Endothelial cell of umbilical vein (primary cell): ENCODE measurements at regions not wholly inside any gene's neighbourhood (a gene's known extent, or its start where the extent isn't known, plus 50 kb on each side); places are given as distances from the start of the nearest gene placed in this dataset.

ENCODE experiments used
- BruUV-seq: library from RNA; stranded (reverse); fragments of 400-500 nt; replicated peaks from 2 replicates; lab custom pipeline; 2021; lab: Mats Ljungman, UMichigan
- CTCF ChIA-PET: fragments of 300-600, 350-600 bp; sonication (Branson Sonifier 250); formaldehyde crosslinking; loops from one replicate; lab custom pipeline; 2021; ENCODE audit warnings: antibody characterized with exemption, inconsistent platforms; lab: Charles Lee
- POLR2A ChIA-PET: fragments of 300-600, 350-600 bp; sonication (Branson Sonifier 250); formaldehyde crosslinking; loops from one replicate; lab custom pipeline; 2021; ENCODE audit warnings: antibody characterized with exemption, inconsistent platforms; lab: Charles Lee
- DNase-seq: peaks from one replicate; pipeline ENCODE4 v3.0.0-alpha.2; 2011; ENCODE audit warnings: low read depth, low spot score
- FAIRE-seq: peaks from 2 replicates; lab custom pipeline; 2011; peaks lifted over from hg19 to GRCh38; lab: Jason Lieb, UNC
- H2AFZ ChIP-seq: 2 replicates; pipeline ENCODE4 v1.6.0; 2012; ENCODE audit warnings: low read depth, low read length, control low read depth, inconsistent platforms
- H3K27ac ChIP-seq: 2 replicates; pipeline ENCODE4 v1.5.1; 2011; ENCODE audit warnings: low read depth, mild to moderate bottlenecking, control low read depth, low read length, moderate library complexity; ENCODE audit not compliant: insufficient read depth
- H3K27me3 ChIP-seq, 2 experiments: 2 replicates each; pipeline versions ENCODE4 v1.6.0 to v1.6.1; 2011; ENCODE audit warnings: low read length in 2 of 2, mixed read lengths in 1 of 2; ENCODE audit not compliant: control insufficient read depth in 2 of 2, insufficient read depth in 2 of 2
- H3K36me3 ChIP-seq, 2 experiments: 2 replicates in 1 of 2; 3 replicates in 1 of 2; pipeline ENCODE4 v1.5.1; 2011; ENCODE audit warnings: low read length in 2 of 2, mild to moderate bottlenecking in 1 of 2, moderate library complexity in 1 of 2; ENCODE audit not compliant: control insufficient read depth in 2 of 2, insufficient read depth in 2 of 2; ENCODE audit errors: extremely low read depth in 1 of 2
- H3K4me1 ChIP-seq: 3 replicates; pipeline ENCODE4 v1.5.1; 2011; ENCODE audit warnings: mild to moderate bottlenecking, low read length; ENCODE audit not compliant: control insufficient read depth, insufficient read depth; ENCODE audit errors: extremely low read depth
- H3K4me2 ChIP-seq: 2 replicates; pipeline ENCODE4 v1.6.1; 2011; ENCODE audit warnings: low read length, control low read depth, mixed read lengths; ENCODE audit not compliant: insufficient read depth
- H3K4me3 ChIP-seq, 3 experiments: fragments of 200-600 bp in 1 of 3; sonication (generic), shearing (Covaris generic) in 1 of 3; replicated peaks in 1 of 3; 2 replicates each; pipeline ENCODE4 v1.5.1; 2011 to 2016; ENCODE audit warnings: control low read depth in 3 of 3, low read length in 3 of 3, mild to moderate bottlenecking in 2 of 3, inconsistent platforms in 1 of 3, low read depth in 1 of 3, moderate library complexity in 1 of 3; ENCODE audit not compliant: insufficient read depth in 1 of 3
- H3K79me2 ChIP-seq: 2 replicates; pipeline ENCODE4 v1.6.0; 2012; ENCODE audit warnings: low read length, inconsistent platforms; ENCODE audit not compliant: control insufficient read depth, insufficient read depth
- H3K9ac ChIP-seq: replicated peaks from 2 replicates; pipeline ENCODE3; 2011; ENCODE audit warnings: low read length, control low read depth; ENCODE audit not compliant: insufficient read depth; ENCODE audit errors: extremely low read depth
- H3K9me1 ChIP-seq: replicated peaks from 3 replicates; pipeline ENCODE4 v1.6.0; 2011; ENCODE audit warnings: mild to moderate bottlenecking, low read length; ENCODE audit not compliant: control insufficient read depth, insufficient read depth; ENCODE audit errors: extremely low read depth
- H3K9me3 ChIP-seq: replicated peaks from 2 replicates; pipeline ENCODE4 v1.5.1; 2012; ENCODE audit warnings: low read length, inconsistent platforms; ENCODE audit not compliant: control insufficient read depth, insufficient read depth
- H4K20me1 ChIP-seq: replicated peaks from 2 replicates; pipeline ENCODE3; 2011; ENCODE audit warnings: mild to moderate bottlenecking, low read length; ENCODE audit not compliant: control insufficient read depth, insufficient read depth; ENCODE audit errors: extremely low read depth
- CTCF ChIP-seq, 2 donors: IDR thresholded peaks; 1 replicate in 1 of 2; 2 replicates in 1 of 2; pipeline ENCODE4 v1.5.1; 2011; ENCODE audit warnings: low read length in 2 of 2, mild to moderate bottlenecking in 2 of 2, moderate library complexity in 2 of 2, control low read depth in 1 of 2, inconsistent platforms in 1 of 2, low read depth in 1 of 2; ENCODE audit not compliant: insufficient read depth in 1 of 2; ENCODE audit errors: extremely low read depth in 1 of 2
- FOS ChIP-seq: IDR thresholded peaks from 2 replicates; pipeline ENCODE4 v1.6.1; 2011; ENCODE audit warnings: mild to moderate bottlenecking, low read length, moderate library complexity, borderline replicate concordance; ENCODE audit not compliant: insufficient read depth
- GATA2 ChIP-seq: IDR thresholded peaks from 2 replicates; pipeline ENCODE4 v1.7.0; 2011; ENCODE audit warnings: low read depth, mild to moderate bottlenecking, moderate library complexity, mixed read lengths, low read length; ENCODE audit not compliant: insufficient read length, insufficient read depth
- JUN ChIP-seq: IDR thresholded peaks from 2 replicates; pipeline ENCODE4 v1.6.1; 2011; ENCODE audit warnings: borderline replicate concordance, low read depth; ENCODE audit not compliant: insufficient read length, insufficient read depth
- MAX ChIP-seq: IDR thresholded peaks from 2 replicates; pipeline ENCODE4 v1.6.1; 2011; ENCODE audit not compliant: insufficient read depth, insufficient read length
- MYC ChIP-seq: IDR thresholded peaks from one replicate; pipeline ENCODE4 v1.6.1; 2011; ENCODE audit warnings: mild to moderate bottlenecking, low read depth, low read length
- POLR2A ChIP-seq: IDR thresholded peaks from 2 replicates; pipeline ENCODE4 v1.6.1; 2012; ENCODE audit warnings: low read depth, mild to moderate bottlenecking, control low read depth, low read length
- POLR2AphosphoS5 ChIP-seq: IDR thresholded peaks from 2 replicates; pipeline ENCODE4 v1.6.1; 2012; ENCODE audit warnings: low read depth, mild to moderate bottlenecking, control low read depth, low read length, moderate library complexity; ENCODE audit not compliant: insufficient read depth
- dilution Hi-C: fragments of 300-500 bp; cut with MboI; formaldehyde crosslinking; loops from one replicate; pipeline ENCODE4 v1.15.0; 2019; ENCODE audit warnings: low sequenced_read_pairs; ENCODE audit not compliant: extremely low pct_ligation_motif_present
- intact Hi-C: fragments of 100-400 bp; cut with micrococcal nuclease; formaldehyde crosslinking; loops from one replicate; pipeline ENCODE4 v1.10.0; 2022

- no peaks in the 10 kb centered on the region for H3K9me3 ChIP-seq
- no peak overlapping the region for H2AFZ ChIP-seq
- H3K4me2 ChIP-seq: no peak overlapping the region
- no peaks in the 10 kb centered on the region for H3K79me2 ChIP-seq
- ChIA-PET POLR2A (no interaction called here), CTCF (interaction anchor here (1.3 kb wide), 1 partner anchor 8 kb away, joined by 3 read pairs; no protein-coding TSS in a partner anchor)
- DNase-seq: no peak
- no peaks in the 10 kb centered on the region for H3K4me1 ChIP-seq
- no peaks in the 10 kb centered on the region for H3K27me3 ChIP-seq
- H3K4me3 ChIP-seq: no peak overlapping the region
- no peaks in the 10 kb centered on the region for H3K9me1 ChIP-seq
- no peak overlapping the region for H3K9ac ChIP-seq
- H4K20me1 ChIP-seq: no peaks in the 10 kb centered on the region
- no peak overlapping the region for H3K27ac ChIP-seq
- BruUV-seq: no TSS peak
- intact Hi-C loops: no loop called here
- dilution Hi-C loops: no loop called here
- no peaks in the 10 kb centered on the region for H3K36me3 ChIP-seq
- TF ChIP-seq CTCF (IDR thresholded peaks at IDR 0.05; ENCODE audit: extremely low read depth in 1 of 2, insufficient read depth in 1 of 2, low read depth in 1 of 2, low read length in 2 of 2): no peak
- no peak for FAIRE-seq
These were observed 207.9 kb upstream of the TMEM260 start for GRCh38 chr14:56371737-56372136.

- TF ChIP-seq POLR2A (no peak), GATA2 (no peak), MAX (no peak), JUN (no peak), FOS (no peak), POLR2AphosphoS5 (no peak), MYC (no peak)
- CTCF ChIA-PET: no interaction called here
- FAIRE-seq: no peak
These were observed 205.2 kb upstream of the TMEM260 start for GRCh38 chr14:56374421-56374820.

More at GRCh38 chr14:56374421-56374820, 205.2 kb upstream of the TMEM260 start:
- Histone ChIP-seq H2AFZ (no peak overlapping the region), H3K4me2 (no peak overlapping the region), H3K36me3 (no peaks in the 10 kb centered on the region), H3K9ac (no peak overlapping the region), H3K27me3 (no peaks in the 10 kb centered on the region), H3K9me3 (no peaks in the 10 kb centered on the region), H4K20me1 (no peaks in the 10 kb centered on the region), H3K4me3 (no peak overlapping the region), H3K9me1 (no peaks in the 10 kb centered on the region), H3K27ac (no peak overlapping the region), H3K4me1 (peaks cover 24% of the 10 kb centered on the region), H3K79me2 (no peaks in the 10 kb centered on the region)
- intact Hi-C loops (no loop called here), dilution Hi-C loops (no loop called here)
- no TSS peak for BruUV-seq
- POLR2A ChIA-PET: no interaction called here
- no peak for DNase-seq
